Activated gamma-delta T cell treated with anti-CD3 and anti-CD28 coated beads, Interleukin-2, amount 50 U/mL, for 16 hours (primary cell): ENCODE measurements at regions not wholly inside any gene's neighbourhood (a gene's known extent, or its start where the extent isn't known, plus 50 kb on each side); places are given as distances from the start of the nearest gene placed in this dataset.
"Not testable (repeated sequence)": the region's sequence is repeated elsewhere in the genome, so short reads cannot be mapped to it uniquely, and the experiment has no call there.

Source experiments
- DNase-seq: peaks from one replicate; pipeline ENCODE4 v3.0.0-alpha.2; 2020; ENCODE audit warnings: low read depth

DNA sequence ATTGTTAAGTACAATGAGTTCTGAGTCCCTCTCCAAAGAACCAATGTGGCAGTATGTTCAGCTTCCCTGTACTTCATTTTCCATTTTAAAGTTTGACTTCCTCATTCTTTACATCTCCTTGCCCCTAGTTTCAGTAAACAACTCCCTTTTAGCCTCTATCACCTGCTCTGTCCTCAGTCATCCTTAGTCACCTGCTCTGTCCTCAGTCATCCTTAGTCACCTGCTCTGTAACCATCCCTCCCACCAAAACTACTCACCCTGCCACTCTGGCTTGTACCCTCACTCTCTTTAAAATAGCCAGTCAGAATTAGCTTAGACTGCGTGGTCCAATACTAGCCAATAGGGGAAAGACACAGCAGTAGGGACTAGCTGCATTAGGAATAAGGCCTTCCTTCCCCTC lies 259.9 kb upstream of the TBL1XR1 start:
- not testable (repeated sequence) for DNase-seq

GRCh38 chr3:177459401-177459800 lies 262.1 kb upstream of the TBL1XR1 start:
- no peak for DNase-seq

DNA sequence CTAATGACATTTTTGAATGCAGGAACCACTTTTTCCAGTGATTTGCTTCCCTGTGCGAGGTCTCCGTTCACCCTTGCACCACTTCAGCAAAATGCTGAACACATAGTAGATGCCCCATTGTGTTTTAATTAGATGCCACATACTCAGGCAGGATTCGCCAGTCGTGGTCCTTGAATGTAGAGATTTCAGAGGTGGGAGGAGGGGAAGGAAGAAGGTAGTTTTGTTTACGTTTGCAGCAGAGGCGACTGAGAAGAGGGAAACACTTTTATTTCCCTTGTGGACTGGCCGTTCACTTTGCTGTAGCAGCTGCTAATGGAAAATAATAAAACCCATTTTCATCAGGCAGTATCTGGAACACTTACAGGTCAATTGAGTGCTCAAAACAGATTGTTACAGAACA lies 262.8 kb upstream of the TBL1XR1 start:
- DNase-seq: no peak

DNA sequence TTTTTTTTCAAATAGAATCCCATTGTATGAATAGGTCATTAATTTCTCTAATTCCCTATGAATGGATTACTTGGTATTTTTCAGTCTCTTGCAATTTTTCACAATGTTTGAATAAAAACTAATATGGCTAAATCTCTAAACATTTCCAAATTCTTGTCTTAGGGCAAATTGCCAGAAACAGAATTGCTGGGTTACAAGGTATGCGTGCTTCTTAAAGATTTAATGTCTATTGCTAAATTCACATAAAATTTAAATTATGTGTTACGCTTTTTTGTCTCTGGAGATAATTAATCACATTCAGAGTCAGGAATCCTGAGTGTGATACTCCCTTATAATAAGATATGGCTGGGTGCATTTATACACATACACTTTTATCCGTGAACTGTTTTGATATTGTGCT lies 264.5 kb upstream of the TBL1XR1 start:
- DNase-seq: no peak

GRCh38 chr3:177463341-177463740 lies 266.1 kb upstream of the TBL1XR1 start:
- not testable (repeated sequence) for DNase-seq

GRCh38 chr3:177463863-177464262 lies 266.6 kb upstream of the TBL1XR1 start:
- DNase-seq: no peak

DNA sequence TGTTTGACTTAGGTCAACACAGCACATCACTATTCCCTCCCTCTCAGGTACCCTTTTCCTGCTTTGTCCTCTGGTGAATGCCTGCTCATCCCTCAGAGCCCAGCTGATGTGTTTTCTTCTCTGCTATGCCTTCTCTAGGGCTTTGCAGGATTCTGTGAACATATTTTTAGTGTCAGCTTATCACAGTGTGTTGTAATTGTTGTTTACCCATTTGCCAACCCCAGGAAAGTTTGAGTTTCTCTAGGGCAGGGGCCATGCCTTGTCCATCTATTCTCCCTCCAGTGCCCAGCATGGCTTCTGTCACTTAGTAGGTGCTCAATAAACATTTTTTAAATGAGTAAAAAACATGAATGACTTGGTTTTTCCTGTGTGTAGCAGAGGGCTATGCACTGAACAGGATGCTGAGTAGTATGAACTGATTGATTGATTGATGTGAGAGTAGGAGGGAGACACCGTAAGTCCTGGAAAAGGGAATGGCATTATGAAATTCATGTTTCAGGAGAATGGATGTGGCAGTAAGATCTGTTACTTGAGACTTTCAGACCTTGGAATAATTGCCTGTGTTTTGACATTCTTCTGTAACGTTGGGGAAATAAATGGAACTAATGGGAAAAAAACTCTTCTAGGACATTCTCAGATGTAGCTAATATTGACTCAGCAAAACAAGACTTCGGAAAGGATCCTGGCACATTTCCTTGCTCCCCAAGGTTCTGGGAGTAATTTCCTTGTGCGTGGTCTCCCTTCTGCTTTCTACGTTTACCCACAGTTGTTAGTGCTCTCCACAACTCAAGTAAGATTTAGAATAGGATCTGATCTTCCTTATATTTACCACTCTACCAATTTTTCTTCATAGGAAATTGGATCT lies 267.3 kb upstream of the TBL1XR1 start:
- DNase-seq: no peak

DNA sequence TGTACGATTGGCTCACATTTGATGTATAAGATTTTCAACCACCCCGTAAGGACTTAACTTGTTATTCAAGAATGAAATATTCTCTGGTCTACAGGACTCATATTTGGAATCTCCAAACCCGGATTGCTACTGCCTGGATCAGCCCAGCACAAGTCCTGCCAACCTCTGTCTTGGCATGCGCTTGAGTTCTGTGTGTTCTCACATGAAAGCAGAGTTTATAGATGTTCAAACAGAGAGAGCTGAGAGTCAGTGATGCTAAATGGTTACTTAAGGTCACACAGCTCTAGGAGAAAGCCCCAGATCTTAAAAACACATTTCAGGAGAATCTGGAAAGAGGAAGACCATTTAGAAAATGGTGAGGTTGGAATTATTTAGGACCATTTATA lies 268.0 kb upstream of the TBL1XR1 start:
- DNase-seq: no peak

- no peak for DNase-seq
Measured at GRCh38 chr3:177466074-177466473, 268.8 kb upstream of the TBL1XR1 start.

DNA sequence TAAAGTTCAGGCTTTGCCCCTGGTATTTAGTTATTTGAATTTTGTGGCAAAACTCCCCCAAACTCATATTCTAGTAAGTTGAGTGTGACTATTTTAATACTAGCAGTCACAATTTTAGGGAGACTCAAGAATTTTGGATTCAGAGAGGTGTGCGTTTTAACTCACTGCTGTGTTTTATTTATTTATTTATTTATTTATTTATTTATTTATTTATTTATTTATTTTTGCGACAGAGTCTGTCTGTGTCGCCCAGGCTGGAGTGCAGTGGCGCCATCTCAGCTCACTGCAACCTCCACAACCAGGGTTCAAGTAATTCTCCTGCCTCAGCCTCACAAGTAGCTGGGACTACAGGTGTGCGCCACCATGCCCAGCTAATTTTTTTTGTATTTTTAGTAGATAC lies 269.3 kb upstream of the TBL1XR1 start:
- not testable (repeated sequence) for DNase-seq

DNA sequence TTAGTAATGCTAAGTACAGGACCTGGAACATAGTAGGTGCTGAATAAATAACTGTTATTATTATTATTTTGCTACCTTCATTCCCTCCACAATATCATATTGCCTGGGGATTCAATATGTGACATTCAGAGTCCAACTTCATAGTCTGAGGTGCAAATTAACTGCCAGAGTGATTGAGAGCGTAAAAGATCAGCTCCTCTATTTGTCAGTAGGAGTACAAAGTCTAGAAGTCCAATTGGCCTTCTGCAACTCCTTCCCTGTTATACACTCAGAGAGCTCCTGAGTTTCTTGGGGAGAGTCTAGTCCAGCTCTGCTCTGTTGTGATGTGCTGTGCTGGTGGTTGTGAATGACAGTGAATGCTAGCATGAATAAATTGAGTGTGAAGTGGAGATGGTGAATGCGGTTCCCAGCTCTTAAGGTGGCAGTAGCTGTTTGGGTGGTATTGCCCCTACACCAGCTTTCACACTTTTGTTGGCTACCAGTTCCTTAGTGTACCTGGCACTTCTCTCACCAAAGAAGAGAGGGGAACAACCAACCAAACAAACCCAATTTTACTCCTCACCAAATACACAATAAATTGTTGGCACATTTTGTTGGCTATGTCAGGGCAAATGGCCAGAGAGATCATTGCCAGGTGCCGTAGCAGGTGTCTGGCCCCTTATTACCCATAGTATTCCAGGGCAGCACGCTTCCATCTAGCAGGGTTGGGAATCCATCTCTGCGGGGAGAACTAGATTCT lies 270.1 kb upstream of the TBL1XR1 start:
- DNase-seq: no peak

DNA sequence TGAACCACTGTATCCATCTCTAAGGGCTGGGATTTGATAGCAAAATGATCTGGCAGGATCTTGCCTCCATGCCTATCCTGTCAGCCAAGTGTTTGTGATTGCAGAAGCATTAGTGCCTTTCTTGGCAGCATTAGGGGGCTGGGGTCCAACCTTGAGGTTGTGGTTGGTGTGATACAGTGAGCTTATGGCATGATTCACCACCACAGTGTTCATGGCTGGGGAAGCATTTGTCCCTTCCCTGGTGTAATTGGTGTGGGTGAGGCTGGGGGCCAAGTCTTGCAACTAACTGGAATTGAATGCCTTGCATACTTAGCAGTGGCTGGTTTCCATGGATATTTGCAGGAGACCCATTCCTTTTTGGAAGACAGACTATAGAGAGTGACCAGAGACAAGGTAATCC lies 271.0 kb upstream of the TBL1XR1 start:
- DNase-seq: no peak

GRCh38 chr3:177468816-177469215 lies 271.5 kb upstream of the TBL1XR1 start:
- DNase-seq: no peak

DNA sequence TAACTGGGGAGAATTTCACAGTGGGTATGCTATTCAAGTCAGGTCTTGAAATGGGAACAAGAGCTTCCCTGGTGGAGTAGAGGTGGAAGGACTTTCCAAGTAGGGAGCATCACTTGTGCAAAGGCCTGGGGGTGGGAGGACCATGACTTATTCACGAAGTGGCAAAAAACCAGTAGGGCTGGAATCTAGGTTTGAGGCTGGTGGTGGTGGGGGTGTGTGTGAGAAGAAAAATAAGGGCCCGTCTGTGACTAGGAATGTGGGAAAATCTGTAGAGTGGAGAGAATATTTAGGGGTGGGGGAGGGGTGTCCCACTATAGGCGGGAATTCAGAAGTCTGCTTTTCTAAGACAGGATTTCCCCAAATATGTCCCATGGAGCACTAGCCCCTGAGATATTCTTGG lies 271.9 kb upstream of the TBL1XR1 start:
- no peak for DNase-seq

- no peak for DNase-seq
Measured at GRCh38 chr3:177470197-177470941, 273.1 kb upstream of the TBL1XR1 start.

DNA sequence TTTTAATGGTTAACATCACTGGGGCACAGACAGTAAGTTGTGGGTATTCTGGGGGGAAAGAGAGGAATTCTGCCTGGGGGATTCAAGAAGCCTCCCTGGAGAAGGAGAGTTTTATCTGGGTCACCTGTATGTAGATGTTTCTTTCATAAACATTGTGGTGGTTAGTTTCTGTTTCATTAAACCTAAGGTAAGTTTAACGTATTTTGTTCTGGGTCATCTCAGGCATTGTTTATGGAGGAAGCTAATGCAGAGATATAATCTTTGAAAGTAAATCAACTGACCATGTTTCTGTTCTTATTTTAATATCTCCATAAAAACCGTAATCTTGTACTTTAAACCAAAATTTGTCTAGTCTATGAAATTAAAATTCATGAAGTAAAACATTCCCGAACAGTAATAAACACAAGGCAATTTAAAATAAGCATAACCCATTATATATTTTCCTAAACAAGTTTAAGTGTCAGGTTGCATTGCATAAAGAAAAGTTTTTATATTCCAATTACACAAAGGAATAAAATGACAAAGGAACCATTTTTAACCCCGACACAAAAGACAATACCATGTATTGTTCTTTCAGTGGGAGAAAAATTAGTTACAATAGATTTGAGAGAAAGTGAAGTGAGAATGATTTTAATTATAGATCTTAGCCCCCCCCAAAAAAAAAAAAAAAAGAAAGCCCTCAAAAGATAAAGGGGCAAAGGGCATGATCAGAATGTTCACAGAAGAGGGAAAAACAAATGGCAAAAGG lies 274.6 kb upstream of the TBL1XR1 start:
- no peak for DNase-seq

GRCh38 chr3:177473184-177473583 lies 275.9 kb upstream of the TBL1XR1 start:
- no peak for DNase-seq

- DNase-seq: no peak
Measured at GRCh38 chr3:177473903-177474302, 276.6 kb upstream of the TBL1XR1 start.

DNA sequence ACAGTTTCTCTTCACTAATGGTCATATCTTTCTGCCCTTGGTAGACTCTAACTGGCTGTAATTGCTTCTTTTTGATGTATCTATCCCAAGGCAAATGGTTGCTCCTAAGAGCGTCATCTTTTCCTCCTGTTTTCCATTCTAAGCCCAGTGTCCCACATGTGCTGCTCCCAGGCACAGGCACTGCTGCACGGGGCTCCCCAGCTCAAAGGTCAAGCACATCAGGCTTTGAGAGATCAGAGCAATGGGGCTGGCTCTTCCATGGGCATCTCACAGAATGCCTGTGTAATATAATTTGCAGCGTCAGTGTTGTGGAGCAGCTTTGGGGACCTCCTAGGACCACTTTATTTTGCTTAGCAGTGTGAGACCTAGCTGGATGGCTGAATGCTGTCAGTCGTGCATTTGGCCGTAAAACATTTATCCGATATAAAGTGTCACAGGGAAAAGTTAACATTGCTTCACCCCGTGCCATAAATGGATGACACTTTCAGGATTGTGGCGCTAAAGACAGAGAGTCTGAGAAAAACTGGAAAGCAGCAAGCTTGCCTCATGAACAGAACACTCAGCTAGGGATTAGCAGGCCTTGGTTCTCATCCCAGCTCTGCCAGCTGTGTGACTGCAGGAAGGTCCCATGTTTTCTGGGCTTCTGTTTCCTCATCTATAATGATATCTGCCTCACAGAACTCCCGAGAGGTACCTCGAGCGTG lies 277.5 kb upstream of the TBL1XR1 start:
- DNase-seq: no peak

DNA sequence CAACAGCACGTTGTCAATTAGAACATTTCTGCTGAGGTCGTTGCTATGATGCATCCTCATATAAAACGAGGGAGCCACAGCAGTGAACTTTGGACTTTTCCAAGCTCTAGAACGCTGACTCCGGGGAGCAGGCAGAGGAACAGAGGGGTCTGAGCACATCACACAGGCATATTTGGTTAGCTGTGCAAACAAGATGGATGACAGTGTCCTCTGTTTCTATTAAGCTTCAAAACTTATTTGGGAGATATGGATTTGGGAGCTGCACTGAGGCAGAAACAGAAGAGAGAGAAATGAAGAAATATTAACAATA lies 278.0 kb upstream of the TBL1XR1 start:
- DNase-seq: no peak

- DNase-seq: no peak
Measured at GRCh38 chr3:177476495-177476894, 279.2 kb upstream of the TBL1XR1 start.
